ENCODE measurements at regions not wholly inside any gene's neighbourhood (a gene's known extent, or its start where the extent isn't known, plus 50 kb on each side); places are given as distances from the start of the nearest gene placed in this dataset.
"Not testable (repeated sequence)": the region's sequence is repeated elsewhere in the genome, so short reads cannot be mapped to it uniquely, and the experiment has no call there.

- Histone ChIP-seq H3K27me3 (ENCODE audit: control insufficient read depth in 1 of 2, insufficient read depth in 2 of 2, low read length in 2 of 2) (peaks cover 0 to 2% of the 10 kb centered on the region in 2 donors), H3K27ac (ENCODE audit: low read depth, low read length) (no peak overlapping the region), H3K36me3 (ENCODE audit: insufficient read depth, low read length) (no peaks in the 10 kb centered on the region), H3K9me3 (ENCODE audit: low read length) (no peaks in the 10 kb centered on the region), H3K4me1 (ENCODE audit: insufficient read depth, low read length) (no peaks in the 10 kb centered on the region), H3K9ac (ENCODE audit: low read length) (no peak overlapping the region), H3K4me3 (ENCODE audit: low read depth in 1 of 2, low read length in 2 of 2) (no peak overlapping the region)
Measured at GRCh38 chr5:1720396-1721110, 79.1 kb downstream of the MRPL36 start.

GRCh38 chr5:1719860-1720259 lies 79.8 kb downstream of the MRPL36 start:
- Histone ChIP-seq H3K36me3 (ENCODE audit: insufficient read depth, low read length) (no peaks in the 10 kb centered on the region), H3K9ac (ENCODE audit: low read length) (no peak overlapping the region), H3K27ac (ENCODE audit: low read depth, low read length) (no peak overlapping the region), H3K27me3 (ENCODE audit: control insufficient read depth in 1 of 2, insufficient read depth in 2 of 2, low read length in 2 of 2) (no peaks in the 10 kb centered on the region), H3K9me3 (ENCODE audit: low read length) (no peaks in the 10 kb centered on the region), H3K4me3 (ENCODE audit: low read depth in 1 of 2, low read length in 2 of 2) (no peak overlapping the region), H3K4me1 (ENCODE audit: insufficient read depth, low read length) (no peaks in the 10 kb centered on the region)

- Histone ChIP-seq H3K4me3 (ENCODE audit: low read depth in 1 of 2, low read length in 2 of 2) (no peak overlapping the region), H3K4me1 (ENCODE audit: insufficient read depth, low read length) (no peaks in the 10 kb centered on the region), H3K9me3 (ENCODE audit: low read length) (no peaks in the 10 kb centered on the region), H3K36me3 (ENCODE audit: insufficient read depth, low read length) (no peaks in the 10 kb centered on the region), H3K9ac (ENCODE audit: low read length) (no peak overlapping the region), H3K27me3 (ENCODE audit: control insufficient read depth in 1 of 2, insufficient read depth in 2 of 2, low read length in 2 of 2) (no peaks in the 10 kb centered on the region), H3K27ac (ENCODE audit: low read depth, low read length) (no peak overlapping the region)
Measured at GRCh38 chr5:1718669-1719068, 81.0 kb downstream of the MRPL36 start.

GRCh38 chr5:1710091-1710490 lies 89.5 kb downstream of the MRPL36 start:
- not testable (repeated sequence) for H3K4me1 ChIP-seq (ENCODE audit: insufficient read depth, low read length); H3K27ac ChIP-seq (ENCODE audit: low read depth, low read length); H3K36me3 ChIP-seq (ENCODE audit: insufficient read depth, low read length); H3K4me3 ChIP-seq (ENCODE audit: low read depth in 1 of 2, low read length in 2 of 2); H3K9me3 ChIP-seq (ENCODE audit: low read length); H3K9ac ChIP-seq (ENCODE audit: low read length)
- H3K27me3 ChIP-seq (ENCODE audit: control insufficient read depth in 1 of 2, insufficient read depth in 2 of 2, low read length in 2 of 2) = peaks cover 0 to 11% of the 10 kb centered on the region in 2 donors

GRCh38 chr5:1709171-1709803 lies 90.3 kb downstream of the MRPL36 start:
- no peaks in the 10 kb centered on the region for H3K4me1 ChIP-seq (ENCODE audit: insufficient read depth, low read length)
- H3K9me3 ChIP-seq (ENCODE audit: low read length) = no peaks in the 10 kb centered on the region
- peaks cover 0 to 11% of the 10 kb centered on the region in 2 donors for H3K27me3 ChIP-seq (ENCODE audit: control insufficient read depth in 1 of 2, insufficient read depth in 2 of 2, low read length in 2 of 2)
- H3K9ac ChIP-seq (ENCODE audit: low read length) = no peak overlapping the region
- no peak overlapping the region for H3K27ac ChIP-seq (ENCODE audit: low read depth, low read length)
- H3K36me3 ChIP-seq (ENCODE audit: insufficient read depth, low read length) = no peaks in the 10 kb centered on the region
- no peak overlapping the region for H3K4me3 ChIP-seq (ENCODE audit: low read depth in 1 of 2, low read length in 2 of 2)

- Histone ChIP-seq H3K9ac (ENCODE audit: low read length) (no peak overlapping the region), H3K27ac (ENCODE audit: low read depth, low read length) (no peak overlapping the region), H3K4me3 (ENCODE audit: low read depth in 1 of 2, low read length in 2 of 2) (no peak overlapping the region), H3K27me3 (ENCODE audit: control insufficient read depth in 1 of 2, insufficient read depth in 2 of 2, low read length in 2 of 2) (peaks cover 0 to 11% of the 10 kb centered on the region in 2 donors), H3K4me1 (ENCODE audit: insufficient read depth, low read length) (no peaks in the 10 kb centered on the region), H3K36me3 (ENCODE audit: insufficient read depth, low read length) (no peaks in the 10 kb centered on the region), H3K9me3 (ENCODE audit: low read length) (no peaks in the 10 kb centered on the region)
Measured at GRCh38 chr5:1708592-1709141, 91.0 kb downstream of the MRPL36 start.

GRCh38 chr5:1707467-1707866 lies 92.2 kb downstream of the MRPL36 start:
- H3K4me3 ChIP-seq (ENCODE audit: low read depth in 1 of 2, low read length in 2 of 2) = no peak overlapping the region
- H3K9ac ChIP-seq (ENCODE audit: low read length) = no peak overlapping the region
- H3K4me1 ChIP-seq (ENCODE audit: insufficient read depth, low read length) = no peaks in the 10 kb centered on the region
- no peak overlapping the region for H3K27ac ChIP-seq (ENCODE audit: low read depth, low read length)
- H3K36me3 ChIP-seq (ENCODE audit: insufficient read depth, low read length) = no peaks in the 10 kb centered on the region
- no peaks in the 10 kb centered on the region for H3K9me3 ChIP-seq (ENCODE audit: low read length)
- H3K27me3 ChIP-seq (ENCODE audit: control insufficient read depth in 1 of 2, insufficient read depth in 2 of 2, low read length in 2 of 2) = peaks cover 0 to 11% of the 10 kb centered on the region in 2 donors

GRCh38 chr5:1706428-1706827 lies 93.2 kb downstream of the MRPL36 start:
- Histone ChIP-seq H3K4me1 (ENCODE audit: insufficient read depth, low read length) (no peaks in the 10 kb centered on the region), H3K4me3 (ENCODE audit: low read depth in 1 of 2, low read length in 2 of 2) (no peak overlapping the region), H3K9ac (ENCODE audit: low read length) (no peak overlapping the region), H3K27ac (ENCODE audit: low read depth, low read length) (no peak overlapping the region), H3K27me3 (ENCODE audit: control insufficient read depth in 1 of 2, insufficient read depth in 2 of 2, low read length in 2 of 2) (peaks cover 0 to 11% of the 10 kb centered on the region in 2 donors), H3K36me3 (ENCODE audit: insufficient read depth, low read length) (no peaks in the 10 kb centered on the region), H3K9me3 (ENCODE audit: low read length) (no peaks in the 10 kb centered on the region)

- Histone ChIP-seq H3K36me3 (ENCODE audit: insufficient read depth, low read length) (no peaks in the 10 kb centered on the region), H3K4me1 (ENCODE audit: insufficient read depth, low read length) (no peaks in the 10 kb centered on the region), H3K27ac (ENCODE audit: low read depth, low read length) (no peak overlapping the region), H3K4me3 (ENCODE audit: low read depth in 1 of 2, low read length in 2 of 2) (no peak overlapping the region), H3K27me3 (ENCODE audit: control insufficient read depth in 1 of 2, insufficient read depth in 2 of 2, low read length in 2 of 2) (peaks cover 0 to 11% of the 10 kb centered on the region in 2 donors), H3K9me3 (ENCODE audit: low read length) (no peaks in the 10 kb centered on the region), H3K9ac (ENCODE audit: low read length) (no peak overlapping the region)
Measured at GRCh38 chr5:1706021-1706420, 93.6 kb downstream of the MRPL36 start.

GRCh38 chr5:1704676-1705075 lies 95.0 kb downstream of the MRPL36 start:
- Histone ChIP-seq H3K4me1 (ENCODE audit: insufficient read depth, low read length) (no peaks in the 10 kb centered on the region), H3K36me3 (ENCODE audit: insufficient read depth, low read length) (no peaks in the 10 kb centered on the region), H3K4me3 (ENCODE audit: low read depth in 1 of 2, low read length in 2 of 2) (no peak overlapping the region), H3K27ac (ENCODE audit: low read depth, low read length) (no peak overlapping the region), H3K9ac (ENCODE audit: low read length) (no peak overlapping the region), H3K27me3 (ENCODE audit: control insufficient read depth in 1 of 2, insufficient read depth in 2 of 2, low read length in 2 of 2) (peaks cover 0 to 11% of the 10 kb centered on the region in 2 donors), H3K9me3 (ENCODE audit: low read length) (no peaks in the 10 kb centered on the region)

- Histone ChIP-seq H3K36me3 (ENCODE audit: insufficient read depth, low read length) (no peaks in the 10 kb centered on the region), H3K27ac (ENCODE audit: low read depth, low read length) (no peak overlapping the region), H3K9me3 (ENCODE audit: low read length) (no peaks in the 10 kb centered on the region), H3K9ac (ENCODE audit: low read length) (no peak overlapping the region), H3K27me3 (ENCODE audit: control insufficient read depth in 1 of 2, insufficient read depth in 2 of 2, low read length in 2 of 2) (peaks cover 0 to 11% of the 10 kb centered on the region in 2 donors), H3K4me1 (ENCODE audit: insufficient read depth, low read length) (no peaks in the 10 kb centered on the region), H3K4me3 (ENCODE audit: low read depth in 1 of 2, low read length in 2 of 2) (no peak overlapping the region)
Measured at GRCh38 chr5:1704266-1704665, 95.4 kb downstream of the MRPL36 start.
